ENCODE measurements at regions not wholly inside any gene's neighbourhood (a gene's known extent, or its start where the extent isn't known, plus 50 kb on each side); places are given as distances from the start of the nearest gene placed in this dataset.
A peak's percentile ranks its signal among the peaks of the same experiment; 100 is the strongest.

DNA sequence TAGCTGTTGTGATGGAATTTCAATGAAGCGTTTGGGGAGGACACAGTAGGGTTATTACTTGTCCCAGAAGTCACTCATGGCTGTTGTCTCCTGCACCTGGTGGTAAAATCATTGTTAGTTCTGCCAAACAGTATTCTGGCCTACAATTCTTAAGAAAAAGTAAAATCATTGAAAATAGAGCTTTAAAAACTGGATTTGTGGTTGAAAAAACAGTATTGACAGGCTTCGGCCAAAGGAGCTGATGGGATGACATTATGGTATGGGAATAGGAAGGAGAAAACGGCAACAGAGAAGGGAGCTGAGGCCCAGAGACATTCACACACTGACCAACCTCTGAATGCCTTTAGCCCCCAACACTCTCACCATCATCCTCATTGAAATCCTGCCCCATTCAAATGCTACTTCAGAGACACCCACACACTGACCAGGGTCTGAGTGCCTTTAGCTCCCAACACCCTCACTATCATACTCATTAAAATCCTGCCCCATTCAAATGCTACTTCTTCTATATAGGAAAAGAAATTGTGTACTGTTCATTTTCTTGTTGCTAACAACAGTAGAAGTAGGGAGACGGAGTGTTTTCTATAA is 114.1 kb upstream of the OSR1 start:
- no peak overlapping the region for H2BK15ac ChIP-seq (ENCODE audit: low read depth, low read length)
- Mint-ChIP-seq H3K27ac (peak overlapping the region in 1 of 3 experiments; percentile 32; a peak in 1 of 7 replicates), H3K27me3 (ENCODE audit: low read depth) (no peaks in the 10 kb centered on the region), H3K9me3 (no peaks in the 10 kb centered on the region), H3K4me1 (peaks cover 20 to 23% of the 10 kb centered on the region in 2 experiments), H3K4me3 (no peak overlapping the region; a peak in 1 of 5 replicates), H3K36me3 (ENCODE audit: insufficient read depth in 1 of 3, low read depth in 3 of 3) (no peaks in the 10 kb centered on the region)
- no peak for DNase-seq
- no peak overlapping the region for H3K4ac ChIP-seq (ENCODE audit: low read depth, low read length)
- H3K27ac ChIP-seq (ENCODE audit: insufficient read length, low read depth, low read length) = no peak overlapping the region
- no CpG with 5 or more reads among the region's 4 CpGs for WGBS (ENCODE audit: extremely low coverage, insufficient read length, low lambda C conversion rate)
- no peaks in the 10 kb centered on the region for H4K20me1 ChIP-seq (ENCODE audit: control insufficient read depth, insufficient read depth, insufficient read length)
- H3K18ac ChIP-seq (ENCODE audit: insufficient read length, low read depth, low read length) = no peak overlapping the region
- no peak overlapping the region for H2BK120ac ChIP-seq (ENCODE audit: low read depth, low read length, poor library complexity, severe bottlenecking)
- H4K8ac ChIP-seq (replicated peaks; ENCODE audit: insufficient read length, low read depth, low read length) = no peak overlapping the region
- H3K79me2 ChIP-seq (ENCODE audit: insufficient read depth, low read length) = no peaks in the 10 kb centered on the region
- H3K14ac ChIP-seq (ENCODE audit: insufficient read depth, low read length) = no peak overlapping the region
- no peak overlapping the region for H2AK5ac ChIP-seq (ENCODE audit: insufficient read length, low read length)
- H4K91ac ChIP-seq (ENCODE audit: insufficient read length, low read depth, low read length) = no peak overlapping the region
- TF ChIP-seq, protein P1, sequence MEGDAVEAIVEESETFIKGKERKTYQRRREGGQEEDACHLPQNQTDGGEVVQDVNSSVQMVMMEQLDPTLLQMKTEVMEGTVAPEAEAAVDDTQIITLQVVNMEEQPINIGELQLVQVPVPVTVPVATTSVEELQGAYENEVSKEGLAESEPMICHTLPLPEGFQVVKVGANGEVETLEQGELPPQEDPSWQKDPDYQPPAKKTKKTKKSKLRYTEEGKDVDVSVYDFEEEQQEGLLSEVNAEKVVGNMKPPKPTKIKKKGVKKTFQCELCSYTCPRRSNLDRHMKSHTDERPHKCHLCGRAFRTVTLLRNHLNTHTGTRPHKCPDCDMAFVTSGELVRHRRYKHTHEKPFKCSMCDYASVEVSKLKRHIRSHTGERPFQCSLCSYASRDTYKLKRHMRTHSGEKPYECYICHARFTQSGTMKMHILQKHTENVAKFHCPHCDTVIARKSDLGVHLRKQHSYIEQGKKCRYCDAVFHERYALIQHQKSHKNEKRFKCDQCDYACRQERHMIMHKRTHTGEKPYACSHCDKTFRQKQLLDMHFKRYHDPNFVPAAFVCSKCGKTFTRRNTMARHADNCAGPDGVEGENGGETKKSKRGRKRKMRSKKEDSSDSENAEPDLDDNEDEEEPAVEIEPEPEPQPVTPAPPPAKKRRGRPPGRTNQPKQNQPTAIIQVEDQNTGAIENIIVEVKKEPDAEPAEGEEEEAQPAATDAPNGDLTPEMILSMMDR (conservative IDR thresholded peaks at IDR 0.05) = no peak
- H3K4me1 ChIP-seq (ENCODE audit: insufficient read depth, low read length) = no peaks in the 10 kb centered on the region
- H3K79me1 ChIP-seq (ENCODE audit: insufficient read depth, low read depth, low read length, poor library complexity, severe bottlenecking) = no peaks in the 10 kb centered on the region
- H3K23ac ChIP-seq (ENCODE audit: insufficient read length, low read depth, low read length) = no peak overlapping the region
- no peak overlapping the region for H2BK12ac ChIP-seq (ENCODE audit: insufficient read length, low read depth, low read length)
- H2AFZ ChIP-seq (ENCODE audit: low read length) = no peak overlapping the region
- no peak overlapping the region for H4K5ac ChIP-seq (ENCODE audit: insufficient read length, low read depth, low read length)
- no peak overlapping the region for H3T11ph ChIP-seq (ENCODE audit: low read length)
- no peak overlapping the region for H3K4me2 ChIP-seq (ENCODE audit: insufficient read depth, insufficient read length, low read length)
- no peaks in the 10 kb centered on the region for H3K23me2 ChIP-seq (ENCODE audit: insufficient read length, low read depth, low read length, poor library complexity, severe bottlenecking)
- H2BK5ac ChIP-seq (ENCODE audit: insufficient read length, low read length) = no peak overlapping the region
- H3K27me3 ChIP-seq (ENCODE audit: insufficient read depth, low read length) = no peaks in the 10 kb centered on the region
- no peak overlapping the region for H2BK20ac ChIP-seq (ENCODE audit: low read depth, low read length, poor library complexity, severe bottlenecking)
- H3K9me3 ChIP-seq (ENCODE audit: control insufficient read depth, low read depth, low read length) = no peaks in the 10 kb centered on the region
- H3K56ac ChIP-seq (ENCODE audit: insufficient read length, low read depth, low read length) = no peak overlapping the region
- no peak overlapping the region for H3K9ac ChIP-seq (ENCODE audit: extremely low read depth, insufficient read length, low read length)

All from H9 (cell line).